ENCODE measurements at regions not wholly inside any gene's neighbourhood (a gene's known extent, or its start where the extent isn't known, plus 50 kb on each side); places are given as distances from the start of the nearest gene placed in this dataset.

- no peak for DNase-seq
These were observed 149.8 kb upstream of the TLL1 start for GRCh38 chr4:165723051-165723795.

- no peak for DNase-seq
These were observed 148.3 kb upstream of the TLL1 start for GRCh38 chr4:165724786-165725185.

GRCh38 chr4:165725352-165725751 lies 147.7 kb upstream of the TLL1 start:
- DNase-seq, result no peak

- DNase-seq, result no peak
These were observed 146.2 kb upstream of the TLL1 start for GRCh38 chr4:165726831-165727230.

GRCh38 chr4:165737309-165737972 lies 135.6 kb upstream of the TLL1 start:
- no peak for DNase-seq

GRCh38 chr4:165738571-165738970 lies 134.5 kb upstream of the TLL1 start:
- DNase-seq, result no peak

- no peak for DNase-seq
These were observed 132.1 kb upstream of the TLL1 start for GRCh38 chr4:165740911-165741310.

- DNase-seq, result no peak
These were observed 129.6 kb upstream of the TLL1 start for GRCh38 chr4:165743422-165743821.

- DNase-seq, result no peak
These were observed 128.7 kb upstream of the TLL1 start for GRCh38 chr4:165744370-165744769.

- DNase-seq, result no peak
These were observed 124.7 kb upstream of the TLL1 start for GRCh38 chr4:165748321-165748720.

- DNase-seq, result no peak
These were observed 121.2 kb upstream of the TLL1 start for GRCh38 chr4:165751882-165752281.

- DNase-seq, result no peak
These were observed 118.4 kb upstream of the TLL1 start for GRCh38 chr4:165754664-165755063.

- DNase-seq, result no peak
These were observed 116.2 kb upstream of the TLL1 start for GRCh38 chr4:165756836-165757235.

- no peak for DNase-seq
These were observed 115.6 kb upstream of the TLL1 start for GRCh38 chr4:165757451-165757850.

- DNase-seq, result no peak
These were observed 115.0 kb upstream of the TLL1 start for GRCh38 chr4:165758086-165758485.

- no peak for DNase-seq
These were observed 112.9 kb upstream of the TLL1 start for GRCh38 chr4:165760182-165760581.

- no peak for DNase-seq
These were observed 111.1 kb upstream of the TLL1 start for GRCh38 chr4:165761963-165762362.

GRCh38 chr4:165763640-165764039 lies 109.4 kb upstream of the TLL1 start:
- no peak for DNase-seq

GRCh38 chr4:165765053-165765452 lies 108.0 kb upstream of the TLL1 start:
- DNase-seq, result no peak

- no peak for DNase-seq
These were observed 107.0 kb upstream of the TLL1 start for GRCh38 chr4:165766018-165766417.

- DNase-seq, result no peak
These were observed 106.1 kb upstream of the TLL1 start for GRCh38 chr4:165766976-165767375.

- DNase-seq, result no peak
These were observed 105.4 kb upstream of the TLL1 start for GRCh38 chr4:165767671-165768070.

GRCh38 chr4:165768281-165768680 lies 104.8 kb upstream of the TLL1 start:
- no peak for DNase-seq

- DNase-seq, result no peak
These were observed 98.7 kb upstream of the TLL1 start for GRCh38 chr4:165774326-165774725.
